ENCODE measurements at regions not wholly inside any gene's neighbourhood (a gene's known extent, or its start where the extent isn't known, plus 50 kb on each side); places are given as distances from the start of the nearest gene placed in this dataset.

- Mint-ChIP-seq H3K36me3 (no peaks in the 10 kb centered on the region), H3K4me1 (no peaks in the 10 kb centered on the region), H3K4me3 (no peak overlapping the region), H3K27ac (no peak overlapping the region), H3K27me3 (ENCODE audit: low read depth in 2 of 2) (peaks cover 0 to 7% of the 10 kb centered on the region in 2 donors), H3K9me3 (no peaks in the 10 kb centered on the region)
- no peaks in the 10 kb centered on the region for H3K36me3 ChIP-seq (ENCODE audit: control insufficient read depth, insufficient read depth, low read length)
- no peak for DNase-seq
- intact Hi-C loops (cut with micrococcal nuclease) = no loop called here
- TF ChIP-seq CTCF (IDR thresholded peaks at IDR 0.05) = no peak
- no peak for ATAC-seq
- H3K27me3 ChIP-seq (ENCODE audit: control insufficient read depth, insufficient read depth, low read length) = no peaks in the 10 kb centered on the region
- H3K9me3 ChIP-seq (ENCODE audit: control insufficient read depth, insufficient read depth, low read length) = no peaks in the 10 kb centered on the region
- no peak overlapping the region for H3K27ac ChIP-seq (ENCODE audit: low read length)
- no peak overlapping the region for H3K4me3 ChIP-seq (ENCODE audit: low read length)
- WGBS (ENCODE audit: insufficient coverage) = no CpG with 5 or more reads among the region's 1 CpG
- no peaks in the 10 kb centered on the region for H3K4me1 ChIP-seq (ENCODE audit: control insufficient read depth, insufficient read depth, low read length)
Observed at GRCh38 chr2:143877876-143878530, 641.9 kb downstream of the ZEB2 start.

GRCh38 chr2:143877056-143877455, 642.9 kb downstream of the ZEB2 start:
- WGBS (ENCODE audit: insufficient coverage) = 85% methylated on average over 10 of the region's 11 CpGs
- no peak for ATAC-seq
- H3K4me1 ChIP-seq (ENCODE audit: control insufficient read depth, insufficient read depth, low read length) = no peaks in the 10 kb centered on the region
- peaks cover 0 to 7% of the 10 kb centered on the region in 2 donors for H3K27me3 Mint-ChIP-seq (ENCODE audit: low read depth in 2 of 2)
- no peaks in the 10 kb centered on the region for H3K36me3 Mint-ChIP-seq
- no peak overlapping the region for H3K27ac Mint-ChIP-seq
- H3K9me3 ChIP-seq (ENCODE audit: control insufficient read depth, insufficient read depth, low read length) = no peaks in the 10 kb centered on the region
- no peak overlapping the region for H3K4me3 ChIP-seq (ENCODE audit: low read length)
- no peak overlapping the region for H3K27ac ChIP-seq (ENCODE audit: low read length)
- TF ChIP-seq CTCF (IDR thresholded peaks at IDR 0.05) = no peak
- H3K36me3 ChIP-seq (ENCODE audit: control insufficient read depth, insufficient read depth, low read length) = no peaks in the 10 kb centered on the region
- no peak overlapping the region for H3K4me3 Mint-ChIP-seq
- no peaks in the 10 kb centered on the region for H3K27me3 ChIP-seq (ENCODE audit: control insufficient read depth, insufficient read depth, low read length)
- H3K4me1 Mint-ChIP-seq = no peaks in the 10 kb centered on the region
- intact Hi-C loops (cut with micrococcal nuclease) = no loop called here
- no peaks in the 10 kb centered on the region for H3K9me3 Mint-ChIP-seq
- no peak for DNase-seq

GRCh38 chr2:143875295-143876233, 644.4 kb downstream of the ZEB2 start:
- TF ChIP-seq CTCF (IDR thresholded peaks at IDR 0.05) = no peak
- DNase-seq (no peak), ATAC-seq (no peak)
- H3K36me3 ChIP-seq (ENCODE audit: control insufficient read depth, insufficient read depth, low read length) = no peaks in the 10 kb centered on the region
- H3K4me3 Mint-ChIP-seq = no peak overlapping the region
- no peak overlapping the region for H3K4me3 ChIP-seq (ENCODE audit: low read length)
- H3K9me3 Mint-ChIP-seq = peaks cover 1% of the 10 kb centered on the region in 2 donors
- no peaks in the 10 kb centered on the region for H3K36me3 Mint-ChIP-seq
- H3K27me3 ChIP-seq (ENCODE audit: control insufficient read depth, insufficient read depth, low read length) = no peaks in the 10 kb centered on the region
- H3K27me3 Mint-ChIP-seq (ENCODE audit: low read depth in 2 of 2) = peaks cover 0 to 7% of the 10 kb centered on the region in 2 donors
- no peak overlapping the region for H3K27ac ChIP-seq (ENCODE audit: low read length)
- H3K27ac Mint-ChIP-seq = no peak overlapping the region
- no peaks in the 10 kb centered on the region for H3K9me3 ChIP-seq (ENCODE audit: control insufficient read depth, insufficient read depth, low read length)
- 80% methylated on average over 7 of the region's 9 CpGs for WGBS (ENCODE audit: insufficient coverage)
- no peaks in the 10 kb centered on the region for H3K4me1 ChIP-seq (ENCODE audit: control insufficient read depth, insufficient read depth, low read length)
- H3K4me1 Mint-ChIP-seq = no peaks in the 10 kb centered on the region
- intact Hi-C loops (cut with micrococcal nuclease) = no loop called here

Measured in natural killer cell (primary cell).